Prostate gland (tissue), 2 donors: ENCODE measurements at regions not wholly inside any gene's neighbourhood (a gene's known extent, or its start where the extent isn't known, plus 50 kb on each side); places are given as distances from the start of the nearest gene placed in this dataset.
A peak's percentile ranks its signal among the peaks of the same experiment; 100 is the strongest.

Experiments used
- DNase-seq: peaks from one replicate; pipeline ENCODE4 v3.0.0-alpha.2; 2019; ENCODE audit warnings: low spot score
- H3K27ac ChIP-seq, 2 donors: fragments of 200-600 bp; sonication (generic); 2 replicates each; pipeline ENCODE4 v1.5.1; 2017 to 2019
- H3K27me3 ChIP-seq: fragments of 200-600 bp; sonication (generic); replicated peaks from 2 replicates; pipeline ENCODE4 v1.5.1; 2019; ENCODE audit not compliant: insufficient read depth
- H3K36me3 ChIP-seq, 2 donors: fragments of 200-600 bp; sonication (generic); 1 replicate in 1 of 2; 2 replicates in 1 of 2; pipeline versions ENCODE4 v1.5.1 to v1.8.1; 2017 to 2019
- H3K4me1 ChIP-seq: fragments of 200-600 bp; sonication (generic); replicated peaks from 2 replicates; pipeline ENCODE4 v1.5.1; 2019
- H3K4me3 ChIP-seq, 2 donors: fragments of 200-600 bp; sonication (generic); 2 replicates each; pipeline ENCODE4 v1.5.1; 2017 to 2019
- H3K9me3 ChIP-seq: fragments of 200-600 bp; sonication (generic); 2 replicates; pipeline ENCODE4 v1.5.1; 2017
- CTCF ChIP-seq, 4 experiments: fragments of 200-600 bp in 2 of 4; fragments of 450-650 bp in 2 of 4; sonication (generic) in 2 of 4; IDR thresholded peaks; 1 replicate in 3 of 4; 2 replicates in 1 of 4; pipeline ENCODE4 v1.5.1; 2016 to 2019; ENCODE audit warnings: antibody characterized with exemption in 4 of 4, mild to moderate bottlenecking in 2 of 4, moderate library complexity in 2 of 4
- POLR2A ChIP-seq: fragments of 450-650 bp; IDR thresholded peaks from one replicate; pipeline ENCODE4 v1.6.1; 2016; ENCODE audit warnings: antibody characterized with exemption, mild to moderate bottlenecking
- POLR2AphosphoS5 ChIP-seq: sonication (generic); formaldehyde crosslinking; IDR thresholded peaks from one replicate; pipeline ENCODE4 v1.6.1; 2017; ENCODE audit warnings: antibody characterized with exemption
- WGBS: methylation state at CpG from one replicate; pipeline ENCODE4 v1.1.5; 2018; 5-methylcytosine and 5-hydroxymethylcytosine counted together
- intact Hi-C: fragments of 100-400 bp; cut with DNase I; formaldehyde crosslinking; loops from one replicate; pipeline ENCODE4 v1.14.2; 2022

- Histone ChIP-seq H3K9me3 (no peaks in the 10 kb centered on the region), H3K27ac (no peak overlapping the region), H3K4me1 (no peaks in the 10 kb centered on the region), H3K27me3 (no peaks in the 10 kb centered on the region), H3K4me3 (no peak overlapping the region), H3K36me3 (no peaks in the 10 kb centered on the region)
- intact Hi-C loops, result no loop called here
- WGBS, result 96% methylated on average over 5 of the region's 5 CpGs
- TF ChIP-seq POLR2AphosphoS5, result no peak
- TF ChIP-seq CTCF (IDR thresholded peaks at IDR 0.05), result peak in 1 of 4 experiments; percentile 9
- no peak for DNase-seq
Measured at GRCh38 chr2:67002618-67003371, 394.3 kb upstream of the ETAA1 start.

DNA sequence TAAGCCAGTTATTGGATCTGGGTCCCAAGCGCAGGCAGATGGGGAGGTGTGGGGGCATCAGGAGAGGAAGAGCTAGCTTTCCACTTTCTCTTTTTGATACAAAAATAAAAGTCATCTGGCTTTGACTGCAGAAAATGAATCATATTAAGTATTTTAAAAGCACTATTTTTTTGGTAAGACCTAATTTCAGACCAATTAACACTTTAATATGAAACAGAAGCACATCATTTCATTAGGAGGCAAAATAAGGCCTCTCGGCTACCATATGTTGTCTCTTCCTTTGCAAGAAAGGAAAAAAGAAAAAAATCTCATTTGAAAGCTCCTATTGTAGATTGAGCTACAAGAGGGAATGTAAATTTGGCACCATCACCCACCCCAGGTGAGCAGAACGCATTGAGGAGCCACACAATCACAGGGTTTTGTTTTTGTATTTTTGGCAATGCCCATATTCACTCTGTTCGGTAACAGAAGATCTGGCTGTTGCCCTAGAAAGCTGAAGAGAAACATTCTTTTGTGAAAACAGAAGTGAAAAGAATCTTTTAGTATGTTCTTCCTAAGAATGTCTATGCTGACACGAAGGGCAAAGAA is 390.7 kb upstream of the ETAA1 start:
- no peaks in the 10 kb centered on the region for H3K4me1 ChIP-seq
- no peak for DNase-seq
- H3K9me3 ChIP-seq, result no peaks in the 10 kb centered on the region
- WGBS, result 44% methylated on average over 5 of the region's 5 CpGs
- H3K36me3 ChIP-seq, result no peaks in the 10 kb centered on the region
- no peak overlapping the region for H3K27ac ChIP-seq
- intact Hi-C loops, result no loop called here
- TF ChIP-seq CTCF (IDR thresholded peaks at IDR 0.05) (no peak), POLR2A (no peak), POLR2AphosphoS5 (no peak)
- H3K27me3 ChIP-seq, result no peaks in the 10 kb centered on the region
- H3K4me3 ChIP-seq, result no peak overlapping the region

DNA sequence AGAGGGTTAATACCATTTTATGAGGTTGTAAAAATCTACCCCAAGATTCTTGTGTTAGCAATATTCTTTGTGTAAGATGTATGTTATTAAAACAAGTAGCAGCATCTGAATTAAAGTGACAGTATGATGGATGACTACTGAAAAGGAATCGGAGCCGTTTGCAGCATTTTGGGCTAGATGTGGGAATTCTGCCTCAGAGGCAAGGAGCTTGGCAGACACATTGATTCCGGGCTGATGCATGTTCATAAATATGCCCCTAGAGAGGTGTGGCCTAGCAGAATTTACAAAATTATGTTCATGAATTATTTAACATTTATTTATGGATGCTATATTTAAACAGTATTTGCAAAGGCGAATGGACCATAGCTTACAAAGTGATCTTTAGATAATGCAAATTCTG is 389.0 kb upstream of the ETAA1 start:
- TF ChIP-seq POLR2AphosphoS5 (no peak), POLR2A (no peak), CTCF (IDR thresholded peaks at IDR 0.05) (no peak)
- Histone ChIP-seq H3K9me3 (no peaks in the 10 kb centered on the region), H3K4me1 (no peaks in the 10 kb centered on the region), H3K27me3 (peaks cover 2% of the 10 kb centered on the region), H3K36me3 (no peaks in the 10 kb centered on the region), H3K27ac (no peak overlapping the region), H3K4me3 (no peak overlapping the region)
- intact Hi-C loops, result no loop called here
- DNase-seq, result no peak
- WGBS, result 59% methylated on average over 4 of the region's 4 CpGs

- Histone ChIP-seq H3K9me3 (no peaks in the 10 kb centered on the region), H3K4me3 (no peak overlapping the region), H3K27ac (no peak overlapping the region), H3K27me3 (peaks cover 2% of the 10 kb centered on the region), H3K4me1 (no peaks in the 10 kb centered on the region), H3K36me3 (no peaks in the 10 kb centered on the region)
- intact Hi-C loops, result no loop called here
- WGBS, result 91% methylated on average over 1 of the region's 1 CpG
- DNase-seq, result no peak
- TF ChIP-seq POLR2A (no peak), POLR2AphosphoS5 (no peak), CTCF (IDR thresholded peaks at IDR 0.05) (no peak)
Measured at GRCh38 chr2:67012165-67012564, 385.0 kb upstream of the ETAA1 start.

DNA sequence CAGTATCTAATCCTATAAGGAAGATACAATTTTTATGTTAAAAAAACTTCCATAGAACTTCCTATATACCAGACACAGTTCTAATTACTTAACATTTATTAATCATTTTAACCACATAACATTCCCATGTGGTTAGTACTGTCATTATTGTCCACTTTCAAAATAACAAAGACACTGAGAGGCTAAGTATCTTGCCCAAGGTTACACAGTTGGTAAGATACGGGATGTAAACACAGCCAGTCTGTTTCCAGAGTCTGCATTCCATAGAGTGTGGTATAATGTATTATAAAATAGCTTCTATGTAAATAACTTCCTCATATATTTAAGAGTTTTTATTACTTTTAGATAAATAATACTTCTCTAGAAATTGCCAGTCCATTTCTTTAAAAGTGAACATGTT is 383.3 kb upstream of the ETAA1 start:
- H3K27ac ChIP-seq, result no peak overlapping the region
- H3K4me3 ChIP-seq, result no peak overlapping the region
- H3K9me3 ChIP-seq, result no peaks in the 10 kb centered on the region
- no peak for DNase-seq
- TF ChIP-seq POLR2A (no peak), POLR2AphosphoS5 (no peak), CTCF (IDR thresholded peaks at IDR 0.05) (no peak)
- WGBS, result 83% methylated on average over 1 of the region's 1 CpG
- intact Hi-C loops, result no loop called here
- peaks cover 2% of the 10 kb centered on the region for H3K27me3 ChIP-seq
- no peaks in the 10 kb centered on the region for H3K36me3 ChIP-seq
- no peaks in the 10 kb centered on the region for H3K4me1 ChIP-seq
